VCaP (cell line): ENCODE measurements at regions not wholly inside any gene's neighbourhood (a gene's known extent, or its start where the extent isn't known, plus 50 kb on each side); places are given as distances from the start of the nearest gene placed in this dataset.
A peak's percentile ranks its signal among the peaks of the same experiment; 100 is the strongest.
"Not testable (repeated sequence)": the region's sequence is repeated elsewhere in the genome, so short reads cannot be mapped to it uniquely, and the experiment has no call there.

Experiments
- H3K27ac ChIP-seq: fragments of 450-650 bp; 2 replicates; pipeline ENCODE4 v1.5.1; 2017
- TF ChIP-seq, protein P1 (sequence below): fragments of 450-650 bp; conservative IDR thresholded peaks from 2 replicates; pipeline ENCODE4 v1.5.1; 2017; ENCODE audit warnings: mild to moderate bottlenecking, moderate library complexity

DNA sequence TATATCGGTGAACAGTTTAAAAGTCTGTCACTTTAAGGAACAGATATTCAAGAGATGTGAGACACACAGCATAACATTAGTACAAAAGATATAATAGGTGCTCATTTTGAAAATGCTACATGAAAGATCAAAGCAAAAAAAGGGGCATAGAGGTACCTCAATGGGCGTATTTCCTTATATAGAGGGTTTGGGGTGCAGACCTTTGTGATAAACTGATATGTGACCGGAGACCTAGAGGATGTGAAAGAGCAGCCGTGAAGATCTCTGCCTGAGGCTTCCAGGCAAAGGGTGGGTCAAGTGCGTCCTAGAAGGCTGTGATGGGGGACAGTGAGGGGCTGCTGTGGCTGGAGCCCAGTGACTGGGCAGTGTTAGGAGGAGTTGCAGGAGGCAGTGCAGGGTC is 551.4 kb downstream of the ETS1 start:
- H3K27ac ChIP-seq = no peak overlapping the region
- TF ChIP-seq, protein P1, sequence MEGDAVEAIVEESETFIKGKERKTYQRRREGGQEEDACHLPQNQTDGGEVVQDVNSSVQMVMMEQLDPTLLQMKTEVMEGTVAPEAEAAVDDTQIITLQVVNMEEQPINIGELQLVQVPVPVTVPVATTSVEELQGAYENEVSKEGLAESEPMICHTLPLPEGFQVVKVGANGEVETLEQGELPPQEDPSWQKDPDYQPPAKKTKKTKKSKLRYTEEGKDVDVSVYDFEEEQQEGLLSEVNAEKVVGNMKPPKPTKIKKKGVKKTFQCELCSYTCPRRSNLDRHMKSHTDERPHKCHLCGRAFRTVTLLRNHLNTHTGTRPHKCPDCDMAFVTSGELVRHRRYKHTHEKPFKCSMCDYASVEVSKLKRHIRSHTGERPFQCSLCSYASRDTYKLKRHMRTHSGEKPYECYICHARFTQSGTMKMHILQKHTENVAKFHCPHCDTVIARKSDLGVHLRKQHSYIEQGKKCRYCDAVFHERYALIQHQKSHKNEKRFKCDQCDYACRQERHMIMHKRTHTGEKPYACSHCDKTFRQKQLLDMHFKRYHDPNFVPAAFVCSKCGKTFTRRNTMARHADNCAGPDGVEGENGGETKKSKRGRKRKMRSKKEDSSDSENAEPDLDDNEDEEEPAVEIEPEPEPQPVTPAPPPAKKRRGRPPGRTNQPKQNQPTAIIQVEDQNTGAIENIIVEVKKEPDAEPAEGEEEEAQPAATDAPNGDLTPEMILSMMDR = no peak

DNA sequence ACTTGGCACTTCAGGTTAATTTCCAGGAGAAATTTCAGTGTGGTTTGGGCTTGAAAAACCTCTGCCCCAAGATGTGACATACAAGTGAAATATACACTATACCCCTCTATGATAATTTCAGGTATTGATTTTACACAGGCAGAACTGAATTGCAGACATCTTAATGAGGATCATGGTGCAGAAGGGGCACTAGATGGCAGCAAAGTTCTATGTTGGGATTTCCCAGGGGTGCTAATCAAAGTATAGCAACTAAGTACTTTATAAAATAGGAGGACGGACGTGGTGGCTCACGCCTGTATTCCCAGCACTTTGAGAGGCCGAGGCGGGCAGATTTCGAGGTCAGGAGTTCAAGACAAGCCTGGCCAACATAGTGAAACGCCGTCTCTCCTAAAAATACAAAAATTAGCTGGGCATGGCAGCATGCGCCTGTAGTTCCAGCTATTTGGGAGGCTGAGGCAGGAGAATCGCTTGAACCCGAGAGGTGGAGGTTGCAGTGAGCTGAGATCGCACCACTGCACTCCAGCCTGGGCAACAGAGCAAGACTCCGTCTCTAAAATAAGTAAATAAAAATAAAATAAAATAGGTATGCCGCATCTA is 555.7 kb downstream of the ETS1 start:
- H3K27ac ChIP-seq = not testable (repeated sequence)
- TF ChIP-seq, protein P1 = peak; percentile 94

DNA sequence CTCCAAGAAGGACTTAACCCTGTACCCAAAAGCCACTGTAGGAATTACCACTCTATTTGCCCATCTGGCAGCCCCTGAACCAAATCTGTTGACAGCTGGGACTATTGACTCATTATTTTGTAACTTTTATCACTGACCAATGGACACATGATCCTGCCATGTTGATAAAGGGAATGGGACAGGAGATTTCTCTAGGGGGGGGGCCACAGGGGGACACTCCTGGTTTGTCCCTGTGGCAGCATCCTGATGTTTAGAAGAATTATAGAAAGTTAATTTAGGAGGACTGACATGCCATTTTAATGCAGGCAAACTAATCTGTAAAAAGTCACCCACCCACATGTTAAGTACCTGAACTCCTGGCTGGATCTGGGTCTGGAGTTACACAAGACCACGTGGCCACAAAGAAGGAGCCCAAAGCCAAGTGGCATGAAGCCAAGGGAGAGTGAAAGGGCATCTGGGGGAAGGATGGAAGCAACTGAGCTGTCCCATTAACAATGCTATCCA is 558.1 kb downstream of the ETS1 start:
- TF ChIP-seq, protein P1 = no peak

DNA sequence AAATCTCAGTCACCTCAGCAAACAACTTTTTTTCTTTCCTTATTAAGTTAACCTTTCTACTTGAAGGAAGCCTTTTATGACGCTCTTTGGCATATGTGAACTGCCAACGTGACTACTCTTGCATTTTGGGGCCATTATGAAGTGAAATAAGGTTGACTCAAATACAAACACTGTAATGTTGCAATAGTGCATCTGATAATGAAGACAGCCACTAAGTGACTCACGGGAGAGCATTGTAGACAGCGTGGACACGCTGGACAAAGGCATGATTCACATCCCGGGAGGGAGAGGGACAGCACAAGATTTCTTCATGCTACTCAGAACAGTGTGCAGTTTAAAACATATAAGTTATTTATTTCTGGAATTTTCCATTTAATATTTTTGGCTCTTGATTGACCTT is 560.8 kb downstream of the ETS1 start:
- H3K27ac ChIP-seq = no peak overlapping the region
- TF ChIP-seq, protein P1 = no peak

More for the DNA sequence above, 558.1 kb downstream of the ETS1 start:
- H3K27ac ChIP-seq = no peak overlapping the region

DNA sequence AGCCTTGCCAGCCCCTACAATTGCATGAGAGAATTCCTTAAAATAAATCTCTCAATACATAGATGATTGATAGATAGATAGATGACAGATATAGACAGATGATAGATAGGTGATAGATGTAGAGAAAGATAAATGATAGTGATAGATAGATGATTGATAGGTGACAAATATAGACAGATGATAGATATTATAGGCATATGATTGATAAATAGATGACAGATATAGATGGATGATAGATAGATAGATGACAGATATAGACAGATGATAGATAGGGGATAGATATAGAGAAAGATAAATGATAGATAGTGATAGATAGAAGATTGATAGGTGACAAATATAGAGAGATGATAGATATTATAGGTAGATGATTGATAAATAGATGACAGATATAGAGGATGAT is 564.6 kb downstream of the ETS1 start:
- TF ChIP-seq, protein P1 = no peak
- H3K27ac ChIP-seq = no peak overlapping the region

DNA sequence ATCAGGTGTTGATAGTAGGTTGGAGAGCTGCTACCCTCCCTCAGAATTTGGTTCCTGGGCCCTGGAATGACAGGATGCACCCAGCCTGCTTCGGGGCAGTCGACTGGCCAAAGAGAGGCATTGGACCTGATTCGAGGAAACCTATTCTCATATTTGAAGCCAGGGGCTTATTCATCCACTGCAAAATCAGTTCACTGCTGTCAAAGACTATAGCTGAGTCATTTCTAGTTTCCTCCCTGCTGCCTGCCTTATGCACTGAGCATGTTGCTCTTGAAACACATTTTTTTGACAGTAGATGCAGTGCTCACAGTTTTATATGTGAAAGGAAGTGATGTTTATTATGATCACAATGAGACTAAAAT is 565.4 kb downstream of the ETS1 start:
- peak overlapping the region; percentile 28; the same call in 1 of the 2 replicates for H3K27ac ChIP-seq

DNA sequence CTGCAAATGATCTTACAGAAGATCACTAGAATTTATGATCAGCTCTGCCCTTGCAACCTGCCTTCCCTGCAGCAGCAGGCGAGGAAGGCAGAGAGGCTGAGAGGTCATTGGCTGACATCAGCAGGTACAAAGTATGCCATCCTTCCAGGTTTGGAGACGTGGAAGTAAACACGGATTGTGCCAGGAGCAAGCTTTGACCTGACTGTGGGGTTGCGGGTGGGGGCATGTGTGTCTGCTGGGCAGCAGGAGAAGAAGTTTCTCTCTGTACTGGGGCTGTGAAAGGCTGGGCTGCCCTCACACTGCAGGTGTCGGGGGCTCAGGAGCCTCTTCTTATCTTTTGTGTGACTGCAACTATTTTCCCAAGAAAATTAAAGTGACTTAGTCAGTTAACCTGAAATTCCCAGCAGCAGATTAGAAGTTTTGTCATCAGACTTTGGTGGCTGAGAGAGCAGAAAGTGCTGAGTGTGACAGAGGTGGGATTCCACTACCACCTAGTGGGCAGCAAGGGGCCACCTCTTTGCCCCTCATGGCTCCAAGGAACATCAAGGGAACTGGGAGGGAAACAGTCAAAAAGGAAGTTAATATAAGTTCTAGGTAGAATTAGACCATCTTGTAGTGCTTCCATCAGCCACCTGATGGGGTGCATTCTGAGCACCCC is 565.9 kb downstream of the ETS1 start:
- TF ChIP-seq, protein P1 = peak; percentile 67
- peak overlapping the region; percentile 28 for H3K27ac ChIP-seq

More for the DNA sequence above, 565.4 kb downstream of the ETS1 start:
- TF ChIP-seq, protein P1 = peak; percentile 24; the same call in 1 of the 2 replicates
